ENCODE measurements at regions not wholly inside any gene's neighbourhood (a gene's known extent, or its start where the extent isn't known, plus 50 kb on each side); places are given as distances from the start of the nearest gene placed in this dataset.

DNA sequence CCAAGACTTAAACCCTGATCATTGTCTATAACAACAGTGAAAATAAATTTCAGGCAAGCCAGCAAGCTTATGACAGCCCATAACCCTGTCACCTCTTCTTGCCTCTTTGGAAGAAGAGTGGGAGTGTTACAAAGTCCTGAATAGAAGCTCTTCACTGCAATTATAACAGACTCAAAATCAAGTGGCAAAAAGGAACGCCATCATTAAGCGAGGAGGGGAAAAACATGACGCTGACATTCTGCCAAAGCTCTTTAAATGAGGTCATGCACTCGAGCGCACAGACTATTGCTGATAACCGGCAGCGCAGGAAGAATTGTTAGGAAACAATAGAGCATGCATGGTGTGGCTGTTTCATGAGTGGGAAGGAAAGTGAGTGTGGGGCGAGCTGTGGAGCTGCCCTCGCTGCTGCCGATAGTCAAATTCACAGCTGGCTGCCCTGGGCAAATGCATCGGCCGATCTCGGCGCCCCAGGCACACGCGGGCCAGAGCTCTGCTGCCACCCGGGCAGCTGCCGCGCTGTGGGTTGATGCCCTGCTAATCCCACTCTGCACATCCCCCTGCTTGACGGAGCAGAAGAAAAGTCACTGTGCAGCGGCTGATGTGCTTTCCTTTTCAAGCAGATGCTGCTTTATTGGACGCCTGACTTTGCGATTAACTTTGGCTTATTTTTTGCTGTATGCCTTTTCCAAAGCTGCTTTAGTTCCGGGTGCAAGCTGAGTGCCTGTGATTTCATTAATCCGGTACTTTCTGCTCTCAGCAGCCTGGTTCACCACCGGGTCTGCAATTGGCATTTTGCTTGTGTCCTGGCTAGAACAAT is 102.4 kb upstream of the ST6GALNAC5 start:
- H3K4me3 ChIP-seq (replicated peaks in 1 of 2; ENCODE audit: low read depth in 2 of 2, low read length in 2 of 2), result no peak overlapping the region
- peak; percentile 2 to 6 for DNase-seq (ENCODE audit: low read depth in 2 of 2)
- TF ChIP-seq CTCF (IDR thresholded peaks at IDR 0.05; ENCODE audit: low read depth, low read length), result no peak

DNA sequence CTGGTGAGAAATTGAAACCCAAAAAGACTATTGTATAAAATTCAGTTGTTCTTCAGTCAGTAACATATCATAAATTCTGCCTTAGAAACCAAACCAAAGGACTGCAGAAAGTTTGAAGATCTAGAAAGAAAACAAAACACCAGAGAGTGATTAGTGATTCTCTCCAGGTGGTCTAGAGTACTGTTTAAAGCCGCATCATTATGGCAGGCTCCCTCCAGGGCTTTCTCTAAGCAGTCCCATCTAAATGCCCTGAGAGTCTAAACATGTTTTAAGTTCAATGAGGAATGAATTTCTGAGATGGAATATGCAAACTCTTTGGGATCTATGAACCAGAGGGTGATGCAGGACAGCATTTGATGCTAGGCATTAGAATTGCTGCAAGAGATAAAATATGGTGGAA is 100.9 kb upstream of the ST6GALNAC5 start:
- no peak for DNase-seq (ENCODE audit: low read depth in 2 of 2)
- no peak for TF ChIP-seq CTCF (IDR thresholded peaks at IDR 0.05; ENCODE audit: low read depth, low read length)
- no peak overlapping the region for H3K4me3 ChIP-seq (replicated peaks in 1 of 2; ENCODE audit: low read depth in 2 of 2, low read length in 2 of 2)

DNA sequence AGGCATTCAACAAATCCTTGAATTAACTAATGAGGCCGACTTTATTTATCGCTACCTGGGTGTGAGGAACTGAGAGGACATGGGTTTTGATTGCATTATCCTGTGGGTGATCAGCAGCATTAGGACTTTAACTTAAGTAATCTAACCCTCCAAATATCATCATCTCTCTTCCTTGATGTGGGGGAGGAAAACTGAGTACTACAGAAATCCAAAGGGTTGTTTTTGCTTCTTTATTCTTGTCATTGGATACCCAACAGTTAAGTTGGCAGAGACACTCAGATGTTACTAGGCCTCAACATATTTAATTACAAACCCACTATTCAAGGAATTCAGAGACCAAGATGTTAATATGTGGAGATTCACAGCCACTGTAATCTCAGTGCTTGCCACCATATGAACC is 97.4 kb upstream of the ST6GALNAC5 start:
- no peak for DNase-seq (ENCODE audit: low read depth in 2 of 2)
- TF ChIP-seq CTCF (IDR thresholded peaks at IDR 0.05; ENCODE audit: low read depth, low read length), result no peak
- no peak overlapping the region for H3K4me3 ChIP-seq (replicated peaks in 1 of 2; ENCODE audit: low read depth in 2 of 2, low read length in 2 of 2)

GRCh38 chr1:76770979-76771378 is 96.3 kb upstream of the ST6GALNAC5 start:
- DNase-seq (ENCODE audit: low read depth in 2 of 2), result no peak
- no peak overlapping the region for H3K4me3 ChIP-seq (replicated peaks in 1 of 2; ENCODE audit: low read depth in 2 of 2, low read length in 2 of 2)
- TF ChIP-seq CTCF (IDR thresholded peaks at IDR 0.05; ENCODE audit: low read depth, low read length), result no peak

GRCh38 chr1:76781447-76781846 is 85.8 kb upstream of the ST6GALNAC5 start:
- TF ChIP-seq CTCF (IDR thresholded peaks at IDR 0.05; ENCODE audit: low read depth, low read length), result no peak

GRCh38 chr1:76782809-76783208 is 84.5 kb upstream of the ST6GALNAC5 start:
- DNase-seq (ENCODE audit: low read depth in 2 of 2), result peak in 1 of 2 donors; percentile 14
- no peak for TF ChIP-seq CTCF (IDR thresholded peaks at IDR 0.05; ENCODE audit: low read depth, low read length)

More at GRCh38 chr1:76781447-76781846, 85.8 kb upstream of the ST6GALNAC5 start:
- no peak for DNase-seq (ENCODE audit: low read depth in 2 of 2)
- no peak overlapping the region for H3K4me3 ChIP-seq (replicated peaks in 1 of 2; ENCODE audit: low read depth in 2 of 2, low read length in 2 of 2)

More at GRCh38 chr1:76782809-76783208, 84.5 kb upstream of the ST6GALNAC5 start:
- H3K4me3 ChIP-seq (replicated peaks in 1 of 2; ENCODE audit: low read depth in 2 of 2, low read length in 2 of 2), result no peak overlapping the region

All from cardiac fibroblast (primary cell).